Gastrocnemius medialis (tissue), 4 donors: ENCODE measurements at regions not wholly inside any gene's neighbourhood (a gene's known extent, or its start where the extent isn't known, plus 50 kb on each side); places are given as distances from the start of the nearest gene placed in this dataset.
"Not testable (repeated sequence)": the region's sequence is repeated elsewhere in the genome, so short reads cannot be mapped to it uniquely, and the experiment has no call there.

Source experiments
- ATAC-seq, 2 donors: fragments of 150-250 bp; one replicate each; pipeline ENCODE4 v1.9.1; 2016
- DNase-seq, 2 donors: peaks; one replicate each; pipeline ENCODE4 v3.0.0-alpha.2; 2019
- H3K27ac ChIP-seq, 4 donors: fragments of 200-600 bp; sonication (generic); 1 replicate in 1 of 4; 2 replicates in 3 of 4; pipeline ENCODE4 v1.5.1; 2016 to 2018; ENCODE audit warnings: mild to moderate bottlenecking in 2 of 4, moderate library complexity in 1 of 4
- H3K27me3 ChIP-seq, 3 donors: fragments of 200-600 bp; sonication (generic) in 2 of 3; 1 replicate in 1 of 3; 2 replicates in 2 of 3; pipeline versions ENCODE4 v1.5.1 to v1.6.0; 2016 to 2019; ENCODE audit warnings: mild to moderate bottlenecking in 1 of 3, moderate library complexity in 1 of 3
- H3K36me3 ChIP-seq, 2 donors: fragments of 200-600 bp; sonication (generic) in 1 of 2; one replicate each; pipeline ENCODE4 v1.5.1; 2017 to 2018
- H3K4me1 ChIP-seq, 2 donors: fragments of 200-600 bp; sonication (generic) in 1 of 2; one replicate each; pipeline ENCODE4 v1.5.1; 2016 to 2017; ENCODE audit warnings: mild to moderate bottlenecking in 2 of 2
- H3K4me3 ChIP-seq, 4 donors: fragments of 200-600 bp; sonication (generic) in 3 of 4; 1 replicate in 1 of 4; 2 replicates in 3 of 4; pipeline ENCODE4 v1.5.1; 2016 to 2019; ENCODE audit warnings: mild to moderate bottlenecking in 2 of 4
- H3K9me3 ChIP-seq, 3 donors: fragments of 200-600 bp; sonication (generic) in 2 of 3; 1 replicate in 1 of 3; 2 replicates in 2 of 3; pipeline ENCODE4 v1.5.1; 2016 to 2019
- CTCF ChIP-seq, 5 experiments: fragments of 450-650 bp in 3 of 5; fragments of 200-600 bp in 2 of 5; sonication (generic) in 2 of 5; IDR thresholded peaks in 4 of 5; conservative IDR thresholded peaks in 1 of 5; 1 replicate in 4 of 5; 2 replicates in 1 of 5; pipeline ENCODE4 v1.5.1; 2016 to 2019; ENCODE audit warnings: antibody characterized with exemption in 5 of 5, mild to moderate bottlenecking in 3 of 5, moderate library complexity in 3 of 5
- POLR2A ChIP-seq, 2 donors: fragments of 450-650 bp; IDR thresholded peaks; one replicate each; pipeline ENCODE4 v1.6.1; 2017; ENCODE audit warnings: antibody characterized with exemption in 2 of 2, mild to moderate bottlenecking in 2 of 2, moderate library complexity in 2 of 2
- in situ Hi-C, 4 donors: fragments of 200-750 bp; cut with MboI; loops; one replicate each; pipeline versions ENCODE4 v1.15.0 to v1.8.0; 2017; ENCODE audit warnings: low sequenced_read_pairs in 4 of 4
- intact Hi-C: fragments of 100-400 bp; cut with DNase I; formaldehyde crosslinking; loops from one replicate; pipeline ENCODE4 v1.15.1; 2023; ENCODE audit warnings: low total_unique reads

- Histone ChIP-seq H3K4me3 (no peak overlapping the region), H3K27me3 (no peaks in the 10 kb centered on the region), H3K36me3 (no peaks in the 10 kb centered on the region), H3K27ac (no peak overlapping the region), H3K9me3 (no peaks in the 10 kb centered on the region), H3K4me1 (no peaks in the 10 kb centered on the region)
- no peak for TF ChIP-seq POLR2A (IDR thresholded peaks at IDR 0.05)
- TF ChIP-seq CTCF (IDR thresholded peaks at IDR 0.05 in 4 of 5, conservative IDR thresholded peaks at IDR 0.05 in 1 of 5) = no peak
- ATAC-seq (no peak), DNase-seq (no peak)
- intact Hi-C loops = no loop called here
- in situ Hi-C loops = no loop called here
Measured at GRCh38 chr3:74139648-74140047, 474.8 kb downstream of the CNTN3 start.

GRCh38 chr3:74137790-74138189 is 476.7 kb downstream of the CNTN3 start:
- H3K4me3 ChIP-seq = no peak overlapping the region
- intact Hi-C loops (no loop called here), in situ Hi-C loops (no loop called here)
- ATAC-seq = no peak
- H3K4me1 ChIP-seq = no peaks in the 10 kb centered on the region
- DNase-seq = no peak
- H3K9me3 ChIP-seq = no peaks in the 10 kb centered on the region
- no peaks in the 10 kb centered on the region for H3K36me3 ChIP-seq
- TF ChIP-seq CTCF (IDR thresholded peaks at IDR 0.05 in 4 of 5, conservative IDR thresholded peaks at IDR 0.05 in 1 of 5) (no peak), POLR2A (IDR thresholded peaks at IDR 0.05) (no peak)
- no peak overlapping the region for H3K27ac ChIP-seq
- no peaks in the 10 kb centered on the region for H3K27me3 ChIP-seq

GRCh38 chr3:74135808-74136207 is 478.7 kb downstream of the CNTN3 start:
- H3K4me1 ChIP-seq = no peaks in the 10 kb centered on the region
- in situ Hi-C loops = no loop called here
- no peaks in the 10 kb centered on the region for H3K9me3 ChIP-seq
- no peaks in the 10 kb centered on the region for H3K36me3 ChIP-seq
- intact Hi-C loops = no loop called here
- no peak for ATAC-seq
- no peaks in the 10 kb centered on the region for H3K27me3 ChIP-seq
- H3K4me3 ChIP-seq = no peak overlapping the region
- no peak overlapping the region for H3K27ac ChIP-seq
- DNase-seq = no peak
- no peak for TF ChIP-seq POLR2A (IDR thresholded peaks at IDR 0.05)
- TF ChIP-seq CTCF (IDR thresholded peaks at IDR 0.05 in 4 of 5, conservative IDR thresholded peaks at IDR 0.05 in 1 of 5) = no peak

- no peak overlapping the region for H3K27ac ChIP-seq
Measured at GRCh38 chr3:74134831-74135230, 479.6 kb downstream of the CNTN3 start.

GRCh38 chr3:74131546-74132328 is 482.7 kb downstream of the CNTN3 start:
- intact Hi-C loops = not testable (repeated sequence)

More at GRCh38 chr3:74134831-74135230, 479.6 kb downstream of the CNTN3 start:
- in situ Hi-C loops (no loop called here), intact Hi-C loops (no loop called here)
- no peaks in the 10 kb centered on the region for H3K4me1 ChIP-seq
- no peaks in the 10 kb centered on the region for H3K9me3 ChIP-seq
- no peak for DNase-seq
- ATAC-seq = no peak
- no peaks in the 10 kb centered on the region for H3K27me3 ChIP-seq
- H3K36me3 ChIP-seq = no peaks in the 10 kb centered on the region
- no peak overlapping the region for H3K4me3 ChIP-seq
- no peak for TF ChIP-seq POLR2A (IDR thresholded peaks at IDR 0.05)
- TF ChIP-seq CTCF (IDR thresholded peaks at IDR 0.05 in 4 of 5, conservative IDR thresholded peaks at IDR 0.05 in 1 of 5) = no peak

More at GRCh38 chr3:74131546-74132328, 482.7 kb downstream of the CNTN3 start:
- DNase-seq, H3K9me3 ChIP-seq, H3K4me3 ChIP-seq, H3K27me3 ChIP-seq, in situ Hi-C loops, H3K36me3 ChIP-seq, H3K4me1 ChIP-seq, H3K27ac ChIP-seq, ATAC-seq: not testable (repeated sequence)
